NCI-H748 (cell line): ENCODE measurements at regions not wholly inside any gene's neighbourhood (a gene's known extent, or its start where the extent isn't known, plus 50 kb on each side); places are given as distances from the start of the nearest gene placed in this dataset.

Experiments used
- DNase-seq: peaks from one replicate; lab custom pipeline; 2025; ENCODE audit not compliant: unreplicated experiment; lab: John Stamatoyannopoulos, UW

DNA sequence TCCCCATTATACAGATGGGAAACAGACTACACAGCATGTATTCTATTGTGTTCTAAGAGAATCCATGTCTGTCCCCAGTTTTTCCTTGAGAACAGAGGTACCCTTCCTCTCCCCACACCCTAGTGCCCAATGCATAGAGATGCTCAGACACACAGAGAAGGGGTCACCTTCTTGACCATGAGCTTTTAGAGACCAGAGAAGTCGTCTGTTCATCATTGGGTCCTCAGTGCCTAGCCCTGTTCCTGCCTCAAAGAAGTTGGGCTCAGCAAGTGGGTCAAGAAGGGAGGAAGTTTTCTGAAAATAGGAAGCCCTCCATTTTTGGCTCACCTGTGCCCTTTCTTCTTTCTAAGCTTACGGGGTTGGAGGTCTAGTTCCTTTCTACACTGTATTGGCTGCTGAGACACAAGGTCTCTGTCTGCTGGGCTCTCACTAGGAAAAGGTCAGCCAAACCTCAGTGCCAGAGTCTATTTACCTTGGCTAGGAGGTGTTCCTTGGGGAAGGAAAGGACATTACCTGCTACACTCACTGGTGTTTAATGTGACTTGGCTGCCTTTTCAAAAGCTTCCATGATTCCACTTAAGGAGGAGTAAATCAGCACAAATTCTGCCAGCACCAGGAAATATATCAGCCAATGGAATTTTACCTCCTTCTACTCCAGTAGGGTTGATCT lies 198.5 kb upstream of the PWP1 start:
- no peak for DNase-seq

DNA sequence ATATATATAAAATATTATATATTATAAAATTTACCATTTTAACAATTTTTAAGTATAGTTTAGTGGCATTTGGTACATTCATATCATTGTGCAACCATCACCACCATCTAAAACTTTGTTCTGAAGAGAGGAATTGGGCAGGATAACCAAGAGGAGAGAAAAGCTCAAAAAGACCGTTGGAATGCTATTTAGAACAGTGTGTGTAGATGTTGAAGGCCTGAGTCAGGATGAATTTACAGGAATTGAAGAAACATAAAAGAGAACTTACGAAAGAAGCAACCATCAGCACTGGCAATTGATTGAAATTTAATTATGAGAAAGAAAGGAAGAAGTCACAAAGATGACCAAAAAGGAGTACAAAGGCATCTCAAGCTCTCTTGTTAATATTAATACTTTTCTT lies 196.9 kb upstream of the PWP1 start:
- DNase-seq, result no peak

DNA sequence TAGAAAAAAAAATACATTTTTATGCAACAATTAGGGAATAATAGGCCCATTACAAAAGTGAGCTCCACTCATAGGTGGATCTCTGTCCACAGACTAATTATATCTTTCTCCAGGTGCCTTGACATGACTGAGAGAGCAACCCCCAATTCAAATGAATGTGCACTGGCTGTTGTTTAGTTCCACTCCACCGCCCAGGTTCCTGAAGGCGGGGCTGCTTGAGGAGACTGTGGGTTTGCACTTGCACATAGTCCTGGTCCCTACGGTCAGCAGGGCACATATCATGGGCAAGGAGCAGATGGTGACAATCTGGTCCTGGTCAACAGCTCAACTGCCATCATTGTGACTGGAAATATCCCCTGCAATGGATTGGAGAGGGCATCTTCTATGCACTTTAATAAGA lies 195.6 kb upstream of the PWP1 start:
- DNase-seq, result no peak

DNA sequence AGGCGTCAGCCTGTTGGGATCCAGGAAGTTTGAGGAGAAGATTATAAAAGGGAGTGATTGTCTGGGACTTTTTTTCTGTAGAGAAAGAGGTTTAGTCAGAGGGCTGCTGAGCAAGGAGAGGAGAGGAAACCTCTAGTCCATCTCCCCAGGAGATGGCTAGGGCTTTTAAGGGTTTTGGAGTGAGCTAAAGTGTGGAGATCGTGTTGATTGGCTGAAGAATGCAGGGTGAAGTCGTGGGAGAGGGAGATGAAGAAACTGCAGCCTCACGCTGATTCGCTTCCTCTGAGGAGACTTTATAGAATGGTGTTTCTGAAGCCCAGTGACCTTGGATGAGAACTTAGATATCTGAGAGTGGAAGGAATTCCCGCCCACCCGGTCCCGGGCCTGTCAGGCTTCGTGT lies 193.7 kb upstream of the PWP1 start:
- DNase-seq, result no peak

DNA sequence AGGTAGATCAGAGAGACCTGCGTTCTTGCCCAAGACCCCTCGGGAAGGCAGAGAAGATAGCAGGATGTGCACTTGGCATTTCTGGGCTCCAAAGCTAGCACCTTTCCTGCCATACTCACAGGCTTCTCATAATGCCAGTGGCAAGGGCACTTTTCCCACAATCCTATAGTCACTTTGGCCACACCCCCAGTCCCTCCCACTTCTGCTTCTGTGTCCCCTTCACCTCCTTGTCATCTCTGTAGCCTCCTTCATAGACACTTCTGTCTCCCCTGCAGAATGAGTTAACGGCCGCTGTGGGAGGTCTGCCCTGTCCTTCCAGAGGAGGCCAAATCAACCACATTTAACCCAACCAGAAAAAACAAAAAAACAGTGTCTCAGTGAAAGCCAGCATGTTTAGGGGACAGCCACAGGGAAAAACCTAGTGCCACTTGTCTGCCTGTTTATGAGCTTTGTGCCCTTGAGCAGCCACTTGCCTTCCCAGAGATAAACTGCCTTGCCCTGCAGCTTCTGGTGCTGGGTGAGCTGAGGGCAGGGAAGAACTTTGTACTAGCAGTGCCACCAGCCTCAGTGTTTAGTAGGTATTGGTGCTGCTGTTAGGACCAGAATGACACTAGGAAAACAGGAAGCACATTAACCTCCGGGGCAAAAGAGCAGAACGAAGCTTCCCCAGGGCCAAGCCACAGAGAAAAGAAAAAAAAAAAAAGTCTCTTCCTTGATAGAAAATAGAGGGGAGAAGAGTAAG lies 193.0 kb upstream of the PWP1 start:
- no peak for DNase-seq

DNA sequence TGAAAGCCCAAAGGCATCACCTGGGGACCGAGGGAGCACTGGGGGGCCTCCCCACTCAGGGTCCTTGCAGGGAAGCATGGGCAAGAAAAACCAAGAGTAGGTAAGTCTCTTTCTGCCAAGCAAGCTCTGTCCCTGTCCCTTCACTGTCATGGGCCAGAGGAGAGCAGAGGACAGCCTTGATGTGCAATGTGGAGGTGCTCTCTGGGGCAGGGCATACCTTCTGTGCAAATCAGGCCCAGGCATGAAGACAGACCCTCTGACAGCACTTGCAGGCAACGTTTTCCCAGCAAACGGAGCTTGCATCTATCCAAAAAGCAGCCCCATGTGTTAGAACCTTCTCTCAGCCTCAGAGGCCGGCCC lies 192.5 kb upstream of the PWP1 start:
- DNase-seq, result no peak

- no peak for DNase-seq
Observed at GRCh38 chr12:107493666-107494065, 191.9 kb upstream of the PWP1 start.

GRCh38 chr12:107494331-107494730 lies 191.3 kb upstream of the PWP1 start:
- no peak for DNase-seq

DNA sequence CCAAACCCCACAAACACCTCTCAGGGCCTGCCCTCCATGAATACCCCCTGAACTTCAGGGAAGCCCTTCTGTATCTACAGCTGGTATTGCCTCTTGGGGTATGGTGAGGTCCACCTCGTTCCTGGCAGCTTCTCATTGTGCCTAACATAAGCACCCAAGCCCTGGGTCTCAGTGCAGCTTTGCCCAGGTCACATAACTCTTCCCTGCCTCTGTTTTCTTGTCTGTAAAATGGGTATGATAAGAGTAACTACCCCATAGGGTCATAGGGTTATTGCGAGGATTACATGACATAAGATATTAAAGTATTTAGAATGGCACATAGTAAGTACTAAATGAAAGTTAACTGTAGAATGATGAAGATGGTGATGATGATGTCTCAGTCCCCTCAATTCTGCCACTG lies 190.0 kb upstream of the PWP1 start:
- DNase-seq, result no peak

- DNase-seq, result no peak
Observed at GRCh38 chr12:107497231-107497630, 188.4 kb upstream of the PWP1 start.

GRCh38 chr12:107500307-107500706 lies 185.3 kb upstream of the PWP1 start:
- DNase-seq, result no peak

DNA sequence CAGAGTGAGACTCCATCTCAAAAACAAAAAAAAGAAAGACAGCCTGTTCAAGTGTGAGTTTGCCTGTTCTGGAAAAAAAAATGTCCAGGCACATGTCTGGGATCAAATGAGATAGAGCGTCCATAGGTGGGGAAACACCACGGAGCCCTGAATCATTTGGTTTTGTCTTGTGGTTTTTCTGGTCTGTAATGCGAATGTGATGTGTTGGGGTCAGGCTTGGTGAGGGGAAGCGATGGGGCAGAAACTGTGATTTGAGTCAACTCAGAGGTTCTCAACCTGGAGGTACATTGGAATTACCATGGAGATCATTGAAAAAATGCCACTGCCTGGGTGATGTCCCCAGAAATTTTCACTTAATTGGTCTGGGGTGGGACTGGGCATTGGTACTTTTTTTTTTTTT lies 183.9 kb upstream of the PWP1 start:
- no peak for DNase-seq

GRCh38 chr12:107503129-107503855 lies 182.3 kb upstream of the PWP1 start:
- DNase-seq, result no peak

GRCh38 chr12:107503887-107504885 lies 181.4 kb upstream of the PWP1 start:
- DNase-seq, result no peak

GRCh38 chr12:107509421-107509820 lies 176.2 kb upstream of the PWP1 start:
- no peak for DNase-seq

DNA sequence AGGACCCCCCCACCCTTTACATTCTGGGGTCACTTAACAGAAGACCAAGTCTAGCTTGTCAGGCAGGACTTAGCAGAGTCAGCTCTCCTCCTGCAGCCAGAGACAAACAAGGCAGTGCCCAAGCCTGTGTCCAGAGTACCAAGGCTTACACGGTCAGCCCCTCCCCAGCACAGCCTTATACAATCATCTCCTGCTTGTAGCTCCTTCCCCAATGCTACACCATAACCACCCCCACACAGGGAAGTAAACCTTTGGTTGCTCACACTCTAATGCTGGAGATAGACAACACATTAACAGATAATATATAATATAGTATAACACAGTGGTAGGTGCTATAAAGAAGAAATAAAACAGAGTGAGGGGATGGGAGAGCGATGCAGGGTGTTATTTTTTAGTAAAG lies 175.4 kb upstream of the PWP1 start:
- no peak for DNase-seq

DNA sequence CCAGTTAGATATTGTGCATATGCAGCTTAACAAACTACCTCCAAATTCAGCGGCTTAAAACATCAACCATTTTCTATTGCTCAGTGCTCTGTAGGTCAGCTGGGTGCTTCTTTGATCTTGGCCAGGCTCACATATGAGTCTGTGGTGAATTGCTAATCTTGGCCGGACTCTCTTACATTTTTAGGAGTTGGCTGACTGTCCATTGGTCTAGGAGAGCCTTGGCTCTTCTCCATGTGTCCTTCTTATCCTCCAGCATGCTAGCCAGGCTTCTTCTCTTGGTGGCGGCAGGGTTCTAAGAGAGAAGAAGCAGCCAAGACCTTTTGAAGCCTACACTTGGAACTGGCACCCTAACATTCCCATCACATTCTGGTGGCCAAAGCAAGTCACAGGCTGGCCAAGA lies 174.3 kb upstream of the PWP1 start:
- DNase-seq, result no peak

- DNase-seq, result no peak
Observed at GRCh38 chr12:107512391-107512790, 173.2 kb upstream of the PWP1 start.

DNA sequence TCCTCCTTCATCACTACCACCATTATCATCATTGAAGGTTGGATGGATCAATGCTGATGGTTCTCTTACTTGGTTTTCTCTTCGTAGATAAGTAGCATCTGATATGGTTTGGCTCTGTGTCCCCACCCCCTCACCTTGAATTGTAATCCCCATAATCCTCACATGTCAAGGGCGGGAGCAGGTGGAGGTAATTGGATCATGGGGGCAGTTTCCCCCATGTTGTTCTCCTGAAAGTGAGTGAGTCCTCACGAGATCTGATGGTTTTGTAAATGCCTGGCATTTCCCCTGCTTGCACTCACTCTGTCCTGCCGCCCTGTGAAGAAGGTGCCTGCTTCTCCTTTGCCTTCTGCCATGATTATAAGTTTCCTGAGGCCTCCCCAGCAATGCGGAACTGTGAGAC lies 172.4 kb upstream of the PWP1 start:
- DNase-seq, result no peak

DNA sequence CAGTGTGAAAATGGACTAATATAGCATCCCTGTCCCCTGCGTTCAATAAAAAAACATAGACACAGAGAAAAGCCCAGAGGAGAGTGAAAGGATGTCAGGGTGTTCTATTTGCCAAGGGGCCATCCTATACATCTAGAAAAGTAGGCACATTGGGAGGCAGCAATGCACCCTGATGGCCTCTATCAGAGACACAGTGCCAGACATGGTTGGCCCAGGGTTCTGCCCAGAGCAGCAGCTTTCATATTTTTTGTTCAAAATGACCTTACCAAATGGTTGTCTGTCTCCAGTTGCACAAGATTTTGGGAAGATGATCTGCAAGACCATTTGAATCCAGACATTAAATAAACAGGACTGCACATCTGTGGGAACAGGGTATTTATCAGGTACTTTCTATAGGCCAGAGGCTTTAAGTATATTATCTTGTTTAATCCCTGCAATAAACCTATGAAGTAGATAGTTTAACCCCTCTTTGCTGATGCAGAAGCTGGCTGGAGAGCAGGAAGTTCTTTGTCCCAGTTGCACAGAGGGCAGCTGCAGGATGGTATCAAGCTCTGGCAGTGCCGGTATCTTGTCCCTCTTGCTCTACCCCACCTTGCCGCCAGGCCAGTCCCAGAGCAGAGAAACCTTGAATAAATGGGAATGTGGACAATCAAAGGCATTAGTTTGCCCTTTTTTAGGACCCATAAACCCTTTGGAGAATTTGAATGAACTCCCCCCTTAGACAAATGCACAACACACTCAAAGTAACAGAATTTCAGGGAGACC lies 171.8 kb upstream of the PWP1 start:
- DNase-seq, result no peak
